ENCODE measurements at regions not wholly inside any gene's neighbourhood (a gene's known extent, or its start where the extent isn't known, plus 50 kb on each side); places are given as distances from the start of the nearest gene placed in this dataset.
"Not testable (repeated sequence)": the region's sequence is repeated elsewhere in the genome, so short reads cannot be mapped to it uniquely, and the experiment has no call there.

GRCh38 chr13:111668451-111668850 lies 348.0 kb downstream of the TEX29 start:
- in situ Hi-C loops (cut with MboI; ENCODE audit: low sequenced_read_pairs, unreplicated experiment) = no loop called here
- DNase-seq (ENCODE audit: low spot score) = no peak
- TF ChIP-seq, protein P1, sequence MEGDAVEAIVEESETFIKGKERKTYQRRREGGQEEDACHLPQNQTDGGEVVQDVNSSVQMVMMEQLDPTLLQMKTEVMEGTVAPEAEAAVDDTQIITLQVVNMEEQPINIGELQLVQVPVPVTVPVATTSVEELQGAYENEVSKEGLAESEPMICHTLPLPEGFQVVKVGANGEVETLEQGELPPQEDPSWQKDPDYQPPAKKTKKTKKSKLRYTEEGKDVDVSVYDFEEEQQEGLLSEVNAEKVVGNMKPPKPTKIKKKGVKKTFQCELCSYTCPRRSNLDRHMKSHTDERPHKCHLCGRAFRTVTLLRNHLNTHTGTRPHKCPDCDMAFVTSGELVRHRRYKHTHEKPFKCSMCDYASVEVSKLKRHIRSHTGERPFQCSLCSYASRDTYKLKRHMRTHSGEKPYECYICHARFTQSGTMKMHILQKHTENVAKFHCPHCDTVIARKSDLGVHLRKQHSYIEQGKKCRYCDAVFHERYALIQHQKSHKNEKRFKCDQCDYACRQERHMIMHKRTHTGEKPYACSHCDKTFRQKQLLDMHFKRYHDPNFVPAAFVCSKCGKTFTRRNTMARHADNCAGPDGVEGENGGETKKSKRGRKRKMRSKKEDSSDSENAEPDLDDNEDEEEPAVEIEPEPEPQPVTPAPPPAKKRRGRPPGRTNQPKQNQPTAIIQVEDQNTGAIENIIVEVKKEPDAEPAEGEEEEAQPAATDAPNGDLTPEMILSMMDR (IDR thresholded peaks at IDR 0.05; ENCODE audit: borderline replicate concordance, control extremely low read depth, extremely low read depth, insufficient read depth, missing control alignments) = no peak

DNA sequence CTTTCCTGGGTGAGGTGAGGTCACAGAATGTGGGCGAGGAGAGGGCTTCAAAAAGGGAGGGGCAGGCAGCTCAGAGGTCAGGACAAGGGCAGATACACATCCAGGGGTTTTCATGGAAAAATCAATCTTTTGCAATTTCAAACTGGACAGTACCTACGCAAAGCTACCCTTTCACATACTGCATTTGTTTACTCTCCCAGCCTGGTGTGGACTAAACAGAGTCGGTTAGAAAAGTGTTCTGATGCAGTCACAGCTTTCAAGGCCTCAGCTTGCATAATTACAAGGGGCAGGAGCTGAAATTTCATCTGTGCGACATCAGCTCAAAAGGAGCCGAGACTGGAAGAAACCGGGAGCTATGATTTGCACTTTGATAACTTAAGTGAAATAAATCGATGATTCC lies 351.8 kb downstream of the TEX29 start:
- in situ Hi-C loops (cut with MboI; ENCODE audit: low sequenced_read_pairs, unreplicated experiment) = not testable (repeated sequence)

GRCh38 chr13:111678120-111678882 lies 357.9 kb downstream of the TEX29 start:
- DNase-seq (ENCODE audit: low spot score); in situ Hi-C loops (cut with MboI; ENCODE audit: low sequenced_read_pairs, unreplicated experiment): not testable (repeated sequence)

More for the DNA sequence above, 351.8 kb downstream of the TEX29 start:
- DNase-seq (ENCODE audit: low spot score) = not testable (repeated sequence)

- DNase-seq (ENCODE audit: low spot score); in situ Hi-C loops (cut with MboI; ENCODE audit: low sequenced_read_pairs, unreplicated experiment): not testable (repeated sequence)
These were observed 359.2 kb downstream of the TEX29 start for GRCh38 chr13:111679645-111680044.

DNA sequence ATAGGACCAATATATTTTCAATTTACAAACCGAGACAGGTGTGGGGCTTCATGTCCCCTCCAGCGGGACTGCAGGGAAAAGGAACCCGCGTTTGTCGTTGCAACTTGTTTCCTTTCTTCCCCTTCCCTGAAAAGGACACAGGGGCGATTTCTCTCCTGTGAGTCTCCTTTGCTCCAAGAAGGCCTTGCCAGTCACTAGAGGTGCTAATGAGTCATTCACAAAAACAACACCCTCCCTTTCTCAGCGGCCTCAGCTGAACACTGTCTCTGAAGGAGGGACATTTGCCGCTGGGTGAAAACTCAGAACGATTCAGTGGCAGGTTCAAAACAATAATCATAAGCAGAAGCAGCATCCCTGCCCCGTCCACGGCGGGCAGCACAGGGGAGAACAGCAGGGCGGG lies 359.7 kb downstream of the TEX29 start:
- in situ Hi-C loops (cut with MboI; ENCODE audit: low sequenced_read_pairs, unreplicated experiment); DNase-seq (ENCODE audit: low spot score): not testable (repeated sequence)

DNA sequence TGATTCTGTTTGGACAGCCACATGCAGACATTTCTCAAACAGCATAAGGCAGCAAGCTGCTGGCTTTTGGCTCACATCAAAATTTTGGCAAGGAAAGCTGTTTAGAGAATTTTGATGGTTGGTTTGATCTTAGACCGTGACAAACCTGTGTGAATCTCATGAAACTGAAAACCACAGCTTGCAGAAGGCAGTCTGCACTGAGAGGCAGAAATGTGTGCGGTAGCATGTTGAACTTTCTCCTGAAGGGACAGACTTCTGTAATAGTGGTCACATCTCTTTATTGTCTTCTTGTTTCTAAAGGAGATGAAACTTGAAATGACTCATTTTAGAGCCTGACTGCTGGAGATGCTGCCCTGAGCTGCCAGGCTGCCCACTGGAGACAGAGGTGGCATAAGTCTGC lies 371.6 kb downstream of the TEX29 start:
- in situ Hi-C loops (cut with MboI; ENCODE audit: low sequenced_read_pairs, unreplicated experiment); DNase-seq (ENCODE audit: low spot score): not testable (repeated sequence)

DNA sequence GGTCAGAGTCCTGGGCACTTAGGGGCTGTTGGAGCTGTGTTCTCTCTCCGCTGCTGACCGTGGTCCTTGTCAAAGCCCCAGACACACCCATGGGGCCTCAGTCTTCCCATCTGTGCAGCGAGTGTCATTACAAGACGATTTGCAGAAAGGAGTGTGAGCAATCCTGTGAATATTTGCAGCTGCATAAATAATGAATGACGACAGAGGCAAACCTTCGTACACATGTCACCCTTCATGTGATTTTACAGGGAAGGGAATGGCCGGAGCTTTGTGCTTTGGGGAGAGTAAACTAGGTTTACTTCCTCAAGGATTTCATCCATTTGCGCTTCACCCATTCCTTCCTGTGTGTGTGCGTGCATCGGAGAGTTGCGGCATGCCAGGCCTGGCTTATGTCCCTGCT lies 370.8 kb upstream of the SOX1 start:
- in situ Hi-C loops (cut with MboI; ENCODE audit: low sequenced_read_pairs, unreplicated experiment); DNase-seq (ENCODE audit: low spot score): not testable (repeated sequence)

DNA sequence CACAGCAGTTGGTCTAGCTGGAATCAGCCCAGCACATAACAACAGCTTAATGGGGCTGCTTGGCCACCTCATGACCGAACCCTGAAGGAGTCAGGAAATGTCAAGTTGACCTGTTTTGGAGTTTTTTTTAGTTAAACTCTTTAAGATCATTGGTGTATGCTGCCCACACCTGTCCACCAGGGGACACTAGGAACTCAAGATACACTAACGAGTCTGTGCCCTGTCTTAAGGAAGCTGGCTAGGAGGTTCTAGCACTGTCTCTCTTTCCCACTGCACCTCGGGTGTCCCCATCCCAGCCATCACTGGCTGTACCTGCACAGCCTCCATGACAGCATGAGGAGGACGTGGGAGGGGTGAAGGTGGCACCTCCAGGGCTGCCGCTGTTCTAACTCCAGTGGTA lies 364.9 kb upstream of the SOX1 start:
- DNase-seq (ENCODE audit: low spot score); in situ Hi-C loops (cut with MboI; ENCODE audit: low sequenced_read_pairs, unreplicated experiment): not testable (repeated sequence)

Data from GM13976 (cell line).